ENCODE measurements at regions not wholly inside any gene's neighbourhood (a gene's known extent, or its start where the extent isn't known, plus 50 kb on each side); places are given as distances from the start of the nearest gene placed in this dataset.
"Not testable (repeated sequence)": the region's sequence is repeated elsewhere in the genome, so short reads cannot be mapped to it uniquely, and the experiment has no call there.

GRCh38 chr9:21695443-21695842 is 107.0 kb upstream of the MTAP start:
- no peak for DNase-seq (ENCODE audit: low read depth)

GRCh38 chr9:21695874-21696341 is 106.5 kb upstream of the MTAP start:
- DNase-seq (ENCODE audit: low read depth): no peak

DNA sequence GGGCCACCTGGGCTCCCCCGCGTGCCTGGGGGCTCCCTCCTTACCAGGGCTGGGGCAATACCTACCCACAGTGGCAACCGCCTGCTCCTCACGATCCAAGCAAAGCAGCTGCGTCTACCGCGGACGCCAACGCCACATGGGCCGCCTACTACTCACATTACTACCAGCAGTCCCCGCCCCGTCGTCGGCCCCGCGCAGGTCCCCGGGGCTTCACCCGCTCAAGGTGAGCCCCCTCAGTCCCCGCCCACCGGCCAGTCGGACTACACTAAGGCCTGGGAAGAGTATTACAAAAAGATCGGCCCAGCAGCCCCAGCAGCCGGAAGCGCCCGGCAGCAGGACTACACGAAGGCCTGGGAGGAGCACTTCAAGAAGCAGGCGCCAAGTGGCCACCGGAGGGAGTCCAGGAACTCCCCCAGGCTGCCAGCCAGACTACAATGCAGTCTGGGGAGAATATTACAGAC is 106.0 kb upstream of the MTAP start:
- DNase-seq (ENCODE audit: low read depth): no peak

DNA sequence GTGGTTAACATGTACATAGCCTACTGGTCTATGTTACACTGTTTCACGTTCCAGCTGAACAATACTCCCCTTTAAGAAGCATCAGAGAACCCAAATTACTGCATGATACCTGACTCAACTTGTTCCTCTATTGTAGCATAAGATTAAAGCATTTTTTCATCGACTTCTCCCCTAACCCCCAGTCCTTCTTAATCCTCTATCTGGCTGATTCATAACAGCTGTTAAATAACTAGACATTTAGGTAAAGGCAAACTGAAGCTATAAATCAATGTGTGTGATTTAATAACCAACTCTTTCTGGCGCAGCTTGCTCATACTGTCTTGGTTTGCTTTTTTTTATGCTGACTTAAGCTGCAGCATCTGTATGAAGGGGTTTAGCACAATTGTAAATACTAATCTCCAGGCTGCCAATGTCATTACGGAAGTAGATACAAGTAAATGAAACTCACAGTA is 94.2 kb upstream of the MTAP start:
- no peak for DNase-seq (ENCODE audit: low read depth)

DNA sequence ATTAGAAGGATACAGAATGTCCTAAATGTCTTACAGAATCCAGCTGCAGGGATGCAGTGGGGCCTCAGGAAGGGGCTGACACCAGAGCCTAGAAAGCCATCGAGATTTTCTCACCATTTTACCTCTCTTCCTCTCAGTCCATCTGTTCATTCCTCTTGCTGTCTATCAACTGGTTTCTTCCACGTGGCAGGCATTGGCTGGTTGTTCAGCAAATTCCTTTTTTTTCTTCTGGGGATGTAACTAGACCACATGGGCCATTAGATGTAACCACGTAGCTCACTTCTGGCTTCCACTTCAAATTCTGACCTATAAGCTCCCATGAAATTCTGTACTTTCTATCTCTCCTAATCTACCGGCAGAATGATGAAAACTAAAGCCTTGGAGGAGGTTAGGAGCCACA is 93.6 kb upstream of the MTAP start:
- DNase-seq (ENCODE audit: low read depth): no peak

GRCh38 chr9:21709464-21710058 is 92.9 kb upstream of the MTAP start:
- peak; percentile 54 for DNase-seq (ENCODE audit: low read depth)

DNA sequence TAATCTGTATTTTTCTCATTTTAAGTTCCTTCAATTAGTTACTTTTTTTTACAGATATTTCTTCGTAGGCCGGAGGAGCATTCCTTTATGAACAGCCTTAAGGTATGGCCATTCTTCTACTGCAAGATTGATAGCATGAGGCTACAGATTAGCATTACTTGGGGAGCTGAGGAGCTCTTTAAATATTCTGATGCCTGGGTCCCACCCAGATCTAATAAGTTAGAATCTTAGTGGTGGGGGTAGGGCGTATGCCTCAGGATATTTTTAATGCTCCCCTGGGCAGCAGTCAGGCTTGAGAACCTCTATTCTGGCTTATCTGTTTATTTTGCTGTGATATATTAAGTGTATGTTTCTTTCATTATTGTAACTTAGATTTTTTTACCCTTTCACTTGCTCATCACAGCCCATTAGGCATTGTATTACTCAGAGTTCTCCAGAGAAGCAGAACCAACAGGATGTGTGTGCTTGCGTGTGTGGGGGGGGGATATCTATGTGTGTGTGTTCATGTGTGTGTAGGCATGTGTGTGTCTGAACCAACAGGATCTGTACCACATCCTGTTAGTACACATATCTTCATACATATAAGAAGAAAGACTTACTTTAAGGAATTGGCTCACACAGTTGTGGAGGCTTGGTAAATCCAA is 91.8 kb upstream of the MTAP start:
- peak; percentile 38 for DNase-seq (ENCODE audit: low read depth)

DNA sequence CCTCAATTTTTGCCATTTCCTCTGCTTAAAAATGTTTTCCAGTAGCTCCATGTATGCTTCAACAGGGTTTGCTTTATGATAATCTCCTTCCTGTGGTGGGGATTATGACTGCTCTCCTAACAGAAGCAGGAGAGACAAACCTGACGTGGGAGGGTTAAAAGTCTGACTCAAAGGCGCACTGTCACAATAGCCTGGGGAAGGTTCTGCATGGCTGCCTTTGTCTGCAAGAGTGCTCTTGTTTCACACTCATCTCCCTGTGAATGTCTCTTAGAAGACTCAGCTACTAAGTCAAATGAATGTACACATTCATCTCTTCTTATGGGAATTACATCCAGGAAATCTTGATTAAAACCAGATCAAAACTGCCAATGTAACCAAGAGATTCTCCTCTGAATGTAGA is 90.9 kb upstream of the MTAP start:
- peak; percentile 72 for DNase-seq (ENCODE audit: low read depth)

DNA sequence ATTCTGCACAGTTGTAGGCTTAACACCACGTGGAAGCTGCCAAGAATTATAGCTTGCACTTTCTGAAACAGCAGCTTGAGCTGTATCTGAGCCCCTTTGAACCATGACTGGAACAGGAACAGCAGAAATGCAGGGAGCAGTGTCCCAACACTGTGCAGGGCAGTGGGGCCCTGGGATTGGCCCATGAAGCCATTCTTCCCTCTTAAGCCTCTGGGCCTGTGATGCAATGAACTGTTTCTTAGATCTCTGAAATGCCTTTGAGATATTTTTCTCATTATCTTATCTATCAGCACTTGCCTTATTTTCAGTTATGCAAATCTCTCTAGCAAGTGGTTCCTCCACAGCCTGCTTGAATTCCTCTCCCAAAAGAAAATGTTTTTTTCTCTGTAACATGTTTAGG is 87.0 kb upstream of the MTAP start:
- no peak for DNase-seq (ENCODE audit: low read depth)

DNA sequence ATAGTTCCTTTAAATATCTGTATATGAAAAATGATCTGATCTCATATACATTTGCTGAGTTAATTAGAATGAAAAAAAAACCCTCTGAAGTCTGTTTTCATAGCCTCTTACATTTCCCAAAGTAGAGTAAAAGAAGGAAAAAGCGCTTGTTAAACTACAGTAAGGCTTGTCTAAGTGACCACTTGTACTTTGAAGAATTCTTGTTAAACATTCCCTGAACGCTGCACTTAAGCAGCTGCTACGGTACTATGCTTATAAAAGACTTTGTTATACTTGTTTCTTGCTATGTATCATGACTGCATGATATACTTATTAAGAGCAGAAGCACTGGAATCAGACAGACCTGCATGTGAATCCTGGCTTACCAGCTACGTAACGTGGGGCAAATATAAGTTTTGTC is 81.7 kb upstream of the MTAP start:
- DNase-seq (ENCODE audit: low read depth): no peak

- not testable (repeated sequence) for DNase-seq (ENCODE audit: low read depth)
These were observed 75.0 kb upstream of the MTAP start for GRCh38 chr9:21727411-21727810.

DNA sequence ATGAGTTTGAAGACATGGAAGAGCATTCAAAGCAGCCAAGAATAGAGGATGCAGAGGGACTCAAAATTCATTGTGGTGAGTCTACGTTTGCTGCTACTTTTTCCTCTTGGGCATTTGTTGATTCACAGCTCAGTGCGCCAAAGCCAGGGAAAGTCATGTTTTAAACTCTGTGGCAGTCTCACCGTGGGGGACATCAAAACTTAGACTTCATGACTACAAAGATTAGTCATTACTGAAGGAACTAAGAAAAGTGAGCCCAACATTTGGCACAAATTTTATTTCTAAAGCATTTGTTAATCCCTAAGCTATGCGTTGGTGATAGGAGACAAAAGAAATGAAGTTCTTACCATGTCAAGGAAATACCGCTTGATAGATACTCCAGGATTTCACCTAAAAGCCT is 73.7 kb upstream of the MTAP start:
- DNase-seq (ENCODE audit: low read depth): peak; percentile 10

DNA sequence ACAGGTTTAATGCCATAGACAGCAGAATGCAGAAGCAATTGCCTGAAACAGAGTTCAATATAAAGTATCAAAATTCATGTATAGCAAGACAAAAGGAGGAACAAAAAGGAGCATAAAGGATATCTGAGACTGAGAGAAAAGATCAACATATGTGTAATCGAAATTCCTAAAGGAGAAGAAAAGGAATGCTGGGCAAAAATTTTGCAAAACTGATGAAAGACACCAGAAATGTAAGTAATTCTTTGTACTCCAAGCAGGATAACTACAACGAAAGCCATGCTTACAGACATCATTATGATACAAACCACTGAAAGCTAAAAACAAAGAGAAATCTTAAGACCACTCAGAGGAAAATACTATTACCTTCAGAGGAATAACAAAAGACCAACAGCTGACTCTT is 72.8 kb upstream of the MTAP start:
- no peak for DNase-seq (ENCODE audit: low read depth)

- no peak for DNase-seq (ENCODE audit: low read depth)
These were observed 71.5 kb upstream of the MTAP start for GRCh38 chr9:21730899-21731298.

DNA sequence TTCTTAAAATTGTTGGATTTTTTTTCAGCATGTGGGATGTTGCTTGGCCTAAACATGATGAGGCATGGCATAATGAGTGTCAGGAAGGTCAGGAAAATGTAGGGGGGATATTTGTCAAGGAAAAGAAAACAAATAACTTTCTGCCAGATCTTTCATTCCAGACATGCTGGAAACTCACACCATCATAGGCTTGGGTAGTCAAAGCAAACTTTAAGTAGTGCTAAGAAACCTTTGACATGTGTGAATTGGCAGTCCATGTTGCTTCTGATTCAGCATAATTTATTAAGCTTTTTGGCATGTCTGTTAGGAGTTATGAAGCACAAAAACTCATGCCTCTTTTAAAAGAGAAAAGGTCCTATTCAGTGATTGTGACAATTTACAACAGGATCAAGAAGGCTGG is 61.3 kb upstream of the MTAP start:
- no peak for DNase-seq (ENCODE audit: low read depth)

- no peak for DNase-seq (ENCODE audit: low read depth)
These were observed 58.1 kb upstream of the MTAP start for GRCh38 chr9:21744320-21744719.

GRCh38 chr9:21744841-21745240 is 57.6 kb upstream of the MTAP start:
- no peak for DNase-seq (ENCODE audit: low read depth)

DNA sequence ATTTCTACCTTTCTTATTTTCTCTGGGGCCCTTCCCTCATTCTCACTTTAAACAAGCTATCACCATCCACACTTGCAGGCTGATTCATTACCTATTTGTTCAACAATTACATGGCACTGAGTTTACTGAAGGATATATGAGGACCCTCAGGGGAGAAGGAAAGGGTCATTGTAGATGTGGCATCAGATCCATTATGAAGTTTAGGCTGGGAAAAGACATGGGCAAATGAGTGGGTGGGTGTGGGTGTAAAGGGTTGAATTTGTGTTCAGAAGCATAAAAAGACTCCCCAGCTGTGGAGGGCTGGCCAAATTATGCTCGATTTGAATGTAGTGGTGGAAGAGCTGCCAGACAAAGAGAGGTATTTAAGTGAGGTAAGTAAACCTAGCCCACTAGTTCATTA is 55.9 kb upstream of the MTAP start:
- DNase-seq (ENCODE audit: low read depth): no peak

GRCh38 chr9:21747175-21747574 is 55.3 kb upstream of the MTAP start:
- peak; percentile 46 for DNase-seq (ENCODE audit: low read depth)

DNA sequence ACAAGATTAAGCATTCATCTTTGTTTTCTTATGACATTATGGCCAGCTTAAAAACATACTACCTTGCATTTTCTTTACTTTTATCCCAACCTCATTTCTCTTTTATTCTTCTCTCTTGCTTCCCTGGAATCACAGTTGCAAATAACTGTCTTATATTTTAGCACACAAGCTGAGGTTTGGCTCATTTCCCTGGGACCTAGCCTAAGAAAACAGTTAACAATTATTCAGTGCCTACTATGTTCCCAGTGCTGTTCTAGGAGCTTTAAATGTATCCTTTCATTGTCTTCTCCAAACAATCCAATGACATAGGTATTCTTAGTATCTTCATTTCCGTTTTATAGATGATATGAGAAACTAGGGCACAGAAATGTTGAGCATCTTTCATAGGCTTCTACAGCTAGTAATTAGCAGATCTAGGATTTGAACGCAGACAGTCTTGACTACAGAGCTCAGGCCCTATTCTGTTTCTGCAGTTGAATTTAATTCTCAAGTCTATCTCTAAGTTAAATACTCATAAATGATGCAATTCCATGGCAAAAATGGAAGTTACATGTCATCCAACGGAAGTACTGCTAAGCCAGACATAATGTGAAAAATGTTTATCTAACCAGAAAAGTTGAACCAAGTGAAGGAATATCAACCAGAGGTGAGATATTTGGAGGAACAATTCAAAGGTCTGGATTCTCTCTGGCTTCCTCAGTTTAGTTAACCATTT is 52.3 kb upstream of the MTAP start:
- DNase-seq (ENCODE audit: low read depth): peak; percentile 31

- DNase-seq (ENCODE audit: low read depth): no peak
These were observed 50.4 kb upstream of the MTAP start for GRCh38 chr9:21751998-21752397.

Measured in RPMI7951 (cell line).